ENCODE measurements at regions not wholly inside any gene's neighbourhood (a gene's known extent, or its start where the extent isn't known, plus 50 kb on each side); places are given as distances from the start of the nearest gene placed in this dataset.

- DNase-seq (ENCODE audit: low read depth), result no peak
These were observed 506.8 kb downstream of the INSC start for GRCh38 chr11:15621565-15621964.

- no peak for DNase-seq (ENCODE audit: low read depth)
These were observed 507.6 kb downstream of the INSC start for GRCh38 chr11:15622231-15622890.

DNA sequence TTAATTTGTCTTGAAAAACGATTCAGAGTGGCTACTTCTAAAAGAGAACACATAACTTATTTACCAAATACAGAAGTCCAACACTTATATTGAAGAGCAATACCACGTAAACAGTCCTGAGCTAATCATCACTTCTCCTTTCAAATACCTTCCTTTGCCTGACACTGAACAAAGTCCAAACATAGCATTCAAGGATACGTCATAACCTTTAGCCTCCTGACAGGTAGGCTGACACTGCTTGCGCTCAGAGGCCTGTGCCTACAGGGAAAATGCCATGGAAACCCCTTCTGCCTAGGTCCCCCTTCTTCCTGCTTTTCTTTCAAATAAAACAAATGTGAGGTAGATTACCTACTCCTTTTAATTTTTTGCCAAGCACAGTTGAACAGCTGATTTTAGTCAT lies 510.0 kb downstream of the INSC start:
- no peak for DNase-seq (ENCODE audit: low read depth)

- no peak for DNase-seq (ENCODE audit: low read depth)
These were observed 511.0 kb downstream of the INSC start for GRCh38 chr11:15625691-15626090.

DNA sequence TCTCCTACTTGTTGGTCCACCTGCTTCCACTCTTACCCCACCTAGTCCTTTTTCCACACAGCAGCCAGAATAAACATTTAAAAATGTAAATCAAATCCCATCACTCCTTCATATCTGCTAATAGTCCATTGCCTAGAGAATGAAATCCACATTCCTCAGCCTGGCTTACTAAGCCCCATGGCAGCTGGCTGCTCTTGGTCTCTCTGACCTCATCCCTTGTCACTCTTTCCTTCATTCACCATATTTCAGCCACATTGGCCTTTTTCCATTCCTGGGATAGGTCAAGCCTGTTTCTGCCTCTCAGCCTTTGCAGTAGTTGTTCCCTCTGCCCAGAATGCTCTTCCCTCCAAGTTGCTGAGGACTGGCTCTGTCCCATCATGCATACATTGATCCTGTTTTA lies 512.8 kb downstream of the INSC start:
- DNase-seq (ENCODE audit: low read depth), result no peak

DNA sequence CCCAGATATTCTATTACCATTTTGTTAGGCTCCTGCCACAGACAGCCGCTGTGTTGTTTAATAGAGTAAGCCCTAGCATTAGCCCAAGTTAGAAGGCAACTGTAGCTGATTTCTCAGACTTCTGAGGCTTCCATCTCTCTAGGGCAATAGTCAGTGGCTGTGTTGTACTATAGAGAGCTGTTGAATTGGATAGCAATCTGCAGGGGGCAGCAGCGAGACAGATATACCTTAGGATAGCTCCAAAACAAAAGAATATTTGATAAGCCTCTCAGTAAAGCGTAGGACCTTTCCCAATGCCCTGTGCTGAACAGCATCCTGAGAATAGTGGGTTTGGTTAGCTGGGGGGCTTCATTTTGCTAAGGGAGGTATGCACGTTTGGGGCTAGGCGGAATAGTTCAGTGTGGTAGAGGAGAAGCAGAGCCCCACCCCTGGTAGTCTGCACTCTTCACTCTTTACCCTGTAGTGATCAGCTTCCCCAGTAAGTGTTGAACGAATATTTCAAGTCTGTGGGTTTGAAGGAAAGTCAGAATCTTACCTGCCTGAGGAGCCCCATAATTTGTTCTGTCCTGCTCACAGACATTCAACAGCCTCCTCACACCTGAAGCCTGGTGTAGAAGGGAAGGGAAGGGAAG lies 515.1 kb downstream of the INSC start:
- DNase-seq (ENCODE audit: low read depth), result no peak

DNA sequence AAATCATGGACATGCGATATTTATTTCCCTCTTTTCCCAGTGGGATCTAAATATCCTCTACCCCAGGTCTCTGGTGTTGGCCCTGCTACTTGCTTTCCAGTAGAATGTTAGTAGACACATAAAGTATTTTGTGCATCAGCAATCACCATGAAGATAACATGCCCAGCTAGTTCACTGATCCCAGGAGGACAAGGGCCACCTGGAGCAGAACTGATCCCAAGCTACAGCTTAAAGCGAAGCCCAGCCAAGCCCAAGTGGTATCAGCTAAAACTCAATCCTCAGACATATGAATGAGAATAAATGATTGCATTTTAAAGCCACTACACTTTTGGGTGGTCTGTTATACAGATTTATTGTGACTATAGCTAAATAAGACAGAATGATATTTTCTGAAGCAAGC lies 516.2 kb downstream of the INSC start:
- no peak for DNase-seq (ENCODE audit: low read depth)

DNA sequence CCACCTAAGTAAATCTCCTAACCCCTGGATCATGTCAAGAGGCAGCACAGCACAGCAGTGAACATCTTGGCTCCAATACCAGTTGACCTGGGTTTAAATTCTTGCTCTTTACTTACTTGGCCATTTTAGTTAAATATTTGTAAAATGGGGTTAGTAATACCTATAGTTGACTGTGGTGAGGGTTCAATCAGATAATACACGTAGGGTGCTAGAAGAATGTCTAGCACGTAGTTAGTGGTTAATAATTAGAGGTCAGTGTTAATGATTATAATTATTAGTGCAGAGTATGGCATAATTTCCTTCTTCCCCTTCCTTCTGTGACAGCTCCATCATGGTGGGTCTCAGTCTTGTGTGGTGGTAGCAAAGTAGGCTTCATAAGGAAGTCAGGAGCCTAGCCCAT lies 520.8 kb downstream of the INSC start:
- no peak for DNase-seq (ENCODE audit: low read depth)

DNA sequence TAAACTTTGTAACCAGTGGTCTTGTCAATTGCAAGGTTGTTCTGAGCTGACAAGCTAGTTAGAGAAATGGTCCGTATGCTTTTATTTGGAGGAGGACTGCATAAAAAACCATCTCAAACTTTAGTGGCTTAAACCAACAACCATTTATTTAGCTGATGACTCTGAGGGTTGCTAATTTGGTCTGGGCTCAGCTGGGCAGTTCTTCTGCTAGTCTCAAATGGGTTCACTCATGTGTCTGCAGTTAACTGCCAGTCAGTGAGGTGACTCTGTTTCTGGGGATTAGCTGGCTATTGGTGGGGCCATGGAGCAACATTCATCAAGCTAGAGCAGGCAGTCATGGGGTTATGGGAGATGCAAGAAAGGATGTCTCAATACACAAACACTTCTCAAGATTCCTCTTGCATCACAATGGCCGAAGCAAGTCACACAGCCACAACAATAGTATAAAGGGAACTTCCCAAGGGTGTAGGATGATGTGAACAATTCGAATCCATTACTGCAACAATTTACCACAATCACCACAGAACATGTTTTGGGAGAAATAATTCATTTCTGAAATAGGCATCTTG lies 521.9 kb downstream of the INSC start:
- no peak for DNase-seq (ENCODE audit: low read depth)

DNA sequence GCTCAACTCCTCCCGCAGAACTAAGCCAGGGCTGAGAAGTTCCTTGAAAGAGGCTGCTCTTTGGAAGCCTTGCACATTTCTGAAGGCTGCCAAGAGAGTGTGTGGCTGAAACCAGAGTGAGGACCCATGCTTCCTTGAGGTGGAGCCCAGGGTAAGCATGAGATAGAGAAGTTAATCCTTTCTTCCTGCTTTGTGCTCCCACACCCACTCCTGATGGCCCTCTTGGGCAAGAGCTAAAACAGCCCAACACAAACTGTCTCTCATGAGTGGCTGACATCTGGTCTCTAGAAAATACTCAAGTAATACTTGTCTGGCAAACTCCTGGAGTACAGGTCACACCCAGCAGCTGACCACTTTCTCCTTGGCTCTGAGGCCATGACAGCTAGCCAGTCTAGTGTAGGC lies 523.7 kb downstream of the INSC start:
- no peak for DNase-seq (ENCODE audit: low read depth)

- DNase-seq (ENCODE audit: low read depth), result no peak
These were observed 525.6 kb downstream of the INSC start for GRCh38 chr11:15640318-15640717.

DNA sequence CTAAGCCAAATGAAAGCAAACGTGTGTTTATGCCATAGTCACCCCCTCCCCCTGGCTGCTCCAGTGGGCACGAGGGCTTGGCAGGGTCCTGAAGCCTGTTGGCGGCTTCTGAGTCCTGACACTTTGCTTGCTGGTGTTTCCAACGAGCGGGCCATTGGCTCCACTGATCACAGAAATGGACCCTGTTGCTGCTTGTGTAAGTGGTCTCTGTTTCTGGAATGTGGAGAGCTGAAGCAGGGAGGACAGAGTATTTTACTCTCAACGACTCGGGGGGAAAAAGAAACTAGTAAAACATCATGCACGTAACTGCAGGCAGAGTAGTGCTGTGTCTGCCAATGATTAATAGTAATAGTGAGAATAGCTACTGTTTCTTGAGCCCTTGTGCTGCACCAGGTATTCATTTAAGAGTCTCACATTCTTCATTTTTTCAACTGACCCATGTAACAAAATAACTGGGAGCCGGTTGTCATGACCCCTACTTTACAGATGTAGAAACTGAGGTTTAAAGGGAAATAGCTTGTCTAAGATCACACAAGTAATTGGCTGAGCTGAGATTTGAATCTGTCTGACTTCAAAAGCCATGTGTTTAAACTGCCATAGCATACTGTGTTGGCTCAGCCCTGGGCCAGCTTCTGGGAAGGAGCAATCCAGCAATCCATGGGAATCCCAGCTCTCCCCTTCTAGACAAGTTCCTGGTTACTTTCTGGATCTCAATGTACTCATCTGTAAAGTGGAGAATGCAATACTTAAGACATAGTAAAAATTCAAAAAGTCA lies 526.7 kb downstream of the INSC start:
- no peak for DNase-seq (ENCODE audit: low read depth)

- DNase-seq (ENCODE audit: low read depth), result no peak
These were observed 530.5 kb downstream of the INSC start for GRCh38 chr11:15645201-15645600.

- no peak for DNase-seq (ENCODE audit: low read depth)
These were observed 534.8 kb downstream of the INSC start for GRCh38 chr11:15649371-15650104.

DNA sequence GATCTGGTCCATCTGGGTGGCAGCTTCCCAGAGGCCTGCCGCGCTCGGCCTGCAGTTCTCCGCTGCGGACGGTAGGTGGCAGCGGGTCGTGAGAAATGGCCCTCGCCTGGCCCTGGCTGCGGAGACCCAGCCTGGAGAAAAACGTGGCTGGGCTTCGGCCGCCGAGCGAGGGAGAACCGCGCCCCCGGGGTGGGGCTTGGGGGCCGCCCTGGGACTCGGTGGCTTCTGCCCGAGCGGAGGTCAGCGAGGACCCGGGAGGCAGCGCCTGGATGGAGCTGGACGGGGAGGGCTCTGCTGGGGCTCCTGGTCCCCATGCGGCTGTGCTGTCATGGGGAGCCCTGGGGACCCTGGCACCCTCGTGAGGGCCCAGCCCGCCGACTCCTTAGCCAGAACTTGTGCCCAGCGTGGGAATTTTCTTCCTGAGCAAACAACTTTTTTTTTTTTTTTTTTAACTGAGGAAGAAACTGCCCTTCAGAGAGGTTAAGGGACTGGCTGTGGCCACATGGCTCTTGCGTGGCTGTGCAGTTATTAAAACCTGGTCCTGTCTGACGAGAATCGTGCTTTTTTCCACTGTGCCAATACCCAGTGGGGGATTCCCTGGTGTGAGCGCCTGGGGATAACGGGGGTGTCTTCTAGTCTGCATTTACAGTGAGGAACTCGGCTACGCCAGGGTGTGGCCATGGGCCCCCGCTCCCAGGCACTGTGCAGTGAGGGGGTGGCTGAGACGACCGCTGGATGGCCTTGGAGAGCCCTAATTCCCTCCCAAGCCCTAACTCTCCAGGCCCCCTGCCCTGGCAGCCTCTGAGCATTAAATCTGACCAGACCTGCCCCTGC lies 535.6 kb downstream of the INSC start:
- peak; percentile 24 for DNase-seq (ENCODE audit: low read depth)

GRCh38 chr11:15651033-15651432 lies 536.3 kb downstream of the INSC start:
- DNase-seq (ENCODE audit: low read depth), result no peak

DNA sequence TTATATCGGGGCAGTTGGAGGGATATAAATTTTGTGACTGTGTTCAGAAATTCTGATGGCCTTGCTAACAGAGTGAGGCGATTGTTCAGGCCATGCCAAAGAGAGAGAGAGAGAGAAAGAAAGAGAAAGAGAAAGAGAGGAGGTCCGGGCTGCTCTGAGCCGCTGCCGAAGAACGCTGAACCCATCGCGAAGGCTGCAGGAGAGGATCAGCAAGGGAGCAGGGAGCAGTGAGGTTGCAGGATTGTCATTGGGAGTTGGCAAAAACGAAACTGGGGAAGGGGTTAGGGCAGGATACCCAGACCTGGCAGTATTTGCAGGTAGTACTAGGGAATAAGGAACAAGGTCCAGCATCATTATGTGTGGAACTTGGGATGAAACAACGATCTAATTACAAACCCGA lies 537.1 kb downstream of the INSC start:
- DNase-seq (ENCODE audit: low read depth), result no peak

- no peak for DNase-seq (ENCODE audit: low read depth)
These were observed 538.5 kb downstream of the INSC start for GRCh38 chr11:15653191-15653710.

- no peak for DNase-seq (ENCODE audit: low read depth)
These were observed 539.7 kb downstream of the INSC start for GRCh38 chr11:15654451-15654850.

- no peak for DNase-seq (ENCODE audit: low read depth)
These were observed 540.8 kb downstream of the INSC start for GRCh38 chr11:15655552-15655951.

DNA sequence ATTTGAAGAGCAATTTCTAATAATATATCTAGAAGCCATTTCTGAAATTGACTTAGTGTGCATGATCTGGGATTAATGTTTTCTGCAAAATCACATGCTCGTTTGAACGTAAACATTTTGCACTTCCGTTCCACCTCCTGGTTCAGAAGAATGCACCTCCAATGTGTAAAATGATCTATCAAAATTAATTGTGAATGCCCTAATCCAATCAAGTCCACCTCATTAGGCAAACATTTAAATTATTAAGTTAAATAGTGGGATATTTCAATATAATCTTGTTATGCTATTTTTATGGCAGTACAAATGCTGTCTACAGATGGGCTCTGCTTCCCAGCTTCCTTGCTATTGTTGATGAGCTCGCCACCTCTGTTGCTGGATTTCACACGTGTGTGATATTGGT lies 542.5 kb downstream of the INSC start:
- DNase-seq (ENCODE audit: low read depth), result no peak
